HG03558 (cell line): ENCODE measurements at regions not wholly inside any gene's neighbourhood (a gene's known extent, or its start where the extent isn't known, plus 50 kb on each side); places are given as distances from the start of the nearest gene placed in this dataset.

ENCODE experiments used
- ATAC-seq: cut with Tn5 transposase; IDR thresholded peaks from one replicate; pipeline ENCODE4 v1.9.1; 2021; ENCODE audit warnings: moderate number of reproducible peaks; ENCODE audit not compliant: unreplicated experiment; ENCODE audit errors: extremely low read depth

GRCh38 chr3:95923496-95924210, 890.7 kb upstream of the EPHA6 start:
- no peak for ATAC-seq

- no peak for ATAC-seq
Observed at GRCh38 chr3:95926904-95927501, 887.4 kb upstream of the EPHA6 start.

DNA sequence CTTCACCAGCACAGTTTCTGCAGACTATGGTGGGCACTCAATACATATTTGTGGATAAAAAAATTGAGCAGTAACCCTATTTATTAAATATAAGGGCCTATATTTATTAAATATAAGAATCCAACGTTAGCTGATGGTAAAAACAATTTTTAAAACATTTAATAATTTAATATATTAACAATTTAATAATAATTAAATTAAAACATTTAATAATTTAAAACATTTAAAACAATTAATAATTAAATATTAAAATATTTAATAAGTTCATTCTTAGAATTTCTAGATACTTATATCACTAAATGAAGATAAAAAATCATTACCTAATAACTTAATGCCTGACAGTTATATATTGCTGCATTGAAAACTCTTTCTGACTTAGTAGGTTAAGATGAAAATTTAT, 880.2 kb upstream of the EPHA6 start:
- ATAC-seq, result no peak

GRCh38 chr3:95939235-95939809, 875.1 kb upstream of the EPHA6 start:
- no peak for ATAC-seq

DNA sequence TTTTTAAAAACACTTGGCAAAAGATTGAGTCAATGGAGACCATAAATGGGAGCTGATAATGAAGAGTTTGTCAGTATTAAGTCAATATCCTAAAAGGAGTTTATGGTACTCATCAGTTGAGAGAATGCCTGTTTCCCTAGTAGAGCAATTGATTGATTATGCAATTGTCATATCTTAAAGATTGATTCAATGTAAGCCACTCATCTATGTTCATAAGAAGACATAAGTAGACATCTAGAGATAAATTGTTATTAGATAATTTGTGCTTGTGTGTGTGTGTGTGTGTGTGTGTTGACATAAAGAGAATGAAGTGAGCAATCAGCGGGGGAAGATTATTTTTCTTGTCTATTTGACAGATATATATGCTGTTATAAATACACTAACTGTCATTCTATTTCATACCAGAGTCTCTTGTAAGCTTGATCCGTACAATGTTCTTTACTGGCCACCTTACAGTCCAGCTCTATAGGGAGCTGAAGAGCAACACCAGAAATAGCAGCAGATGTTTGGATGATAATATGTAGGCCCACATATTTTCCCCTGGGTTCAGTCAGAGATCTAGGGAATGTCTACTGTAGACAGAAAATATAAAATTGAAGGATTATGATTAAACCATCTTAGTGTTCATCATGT, 848.6 kb upstream of the EPHA6 start:
- ATAC-seq, result no peak

GRCh38 chr3:95971573-95971972, 842.8 kb upstream of the EPHA6 start:
- ATAC-seq, result no peak

- ATAC-seq, result no peak
Observed at GRCh38 chr3:95994338-95994737, 820.1 kb upstream of the EPHA6 start.

DNA sequence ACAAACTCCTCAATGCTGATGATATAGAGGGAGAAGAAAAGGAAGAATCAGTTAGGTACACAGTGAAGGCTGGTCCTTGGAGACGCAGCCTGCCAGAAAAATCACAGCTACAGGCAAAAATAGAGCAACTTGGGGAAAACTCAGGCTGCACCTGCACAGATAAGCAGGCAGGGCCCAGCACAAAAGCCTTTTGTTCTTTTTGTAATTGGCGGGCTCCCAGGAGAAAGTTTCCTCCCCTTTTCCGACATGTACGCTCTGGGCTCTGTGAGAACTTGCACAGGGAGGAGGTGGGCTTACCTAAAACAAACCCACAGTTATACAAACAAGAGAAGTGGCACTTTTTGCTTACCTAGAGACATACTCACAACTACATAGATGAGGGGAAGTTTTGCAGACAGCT, 813.4 kb upstream of the EPHA6 start:
- ATAC-seq, result no peak

- no peak for ATAC-seq
Observed at GRCh38 chr3:96007650-96008195, 806.7 kb upstream of the EPHA6 start.

GRCh38 chr3:96012939-96013338, 801.5 kb upstream of the EPHA6 start:
- ATAC-seq, result no peak

GRCh38 chr3:96017556-96017955, 796.8 kb upstream of the EPHA6 start:
- no peak for ATAC-seq

GRCh38 chr3:96022676-96023075, 791.7 kb upstream of the EPHA6 start:
- no peak for ATAC-seq

DNA sequence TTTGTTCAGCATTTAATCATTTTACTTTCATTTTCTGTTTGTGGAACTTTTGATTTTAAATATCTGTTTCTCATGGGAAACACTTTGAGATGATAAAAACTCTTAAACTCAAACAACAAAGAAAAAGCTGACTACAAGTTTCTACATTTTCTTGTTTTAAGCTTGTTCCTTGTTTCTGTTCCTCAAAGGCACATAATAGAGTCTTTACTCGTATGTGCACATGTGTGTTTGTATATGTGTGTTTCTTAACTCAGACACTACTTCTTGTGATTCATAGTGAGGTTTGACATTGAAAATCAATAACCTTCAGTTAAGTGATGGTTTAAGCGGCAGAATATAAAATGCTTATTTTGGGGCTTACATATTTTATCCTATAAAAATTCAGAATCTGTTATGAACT, 786.7 kb upstream of the EPHA6 start:
- no peak for ATAC-seq

DNA sequence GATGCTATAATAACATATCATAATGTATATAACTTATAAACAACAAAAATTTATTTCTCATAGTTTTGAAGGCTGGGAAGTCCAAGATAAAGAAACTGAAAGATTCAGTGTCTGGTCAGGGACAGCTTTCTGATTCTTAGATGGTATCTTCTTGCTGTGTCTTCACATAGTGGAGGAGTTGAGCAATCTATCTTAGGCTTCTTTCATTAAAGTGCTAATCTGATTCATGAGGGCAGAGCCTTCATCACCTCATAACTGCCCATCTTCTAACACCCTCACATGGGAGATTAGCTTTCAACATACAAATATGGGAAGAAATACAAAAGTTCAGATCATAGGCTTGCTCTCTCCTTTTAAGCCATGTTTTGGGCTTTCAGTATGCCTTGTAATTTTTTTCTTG, 774.8 kb upstream of the EPHA6 start:
- ATAC-seq, result no peak

- ATAC-seq, result no peak
Observed at GRCh38 chr3:96059301-96059700, 755.1 kb upstream of the EPHA6 start.

- no peak for ATAC-seq
Observed at GRCh38 chr3:96069065-96069464, 745.3 kb upstream of the EPHA6 start.

DNA sequence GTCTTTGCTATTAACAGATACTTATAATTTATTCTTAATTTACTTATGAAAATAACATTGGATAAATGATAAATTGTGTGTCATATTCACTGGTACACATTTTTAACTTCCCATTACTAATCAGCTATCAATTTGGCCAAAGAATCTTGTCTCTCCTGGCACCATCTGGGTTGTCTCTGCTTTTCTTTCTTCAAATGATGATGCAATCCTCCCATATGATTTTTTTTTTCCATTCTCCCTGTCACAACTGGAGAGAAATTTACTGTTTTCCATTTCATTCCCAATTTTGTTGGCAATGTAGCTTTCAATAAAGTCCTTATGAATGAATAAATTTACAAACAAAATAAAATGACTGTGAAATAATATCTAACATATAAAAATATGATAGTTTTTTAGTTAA, 743.7 kb upstream of the EPHA6 start:
- ATAC-seq, result no peak

GRCh38 chr3:96071097-96071496, 743.3 kb upstream of the EPHA6 start:
- ATAC-seq, result no peak

GRCh38 chr3:96072226-96072625, 742.2 kb upstream of the EPHA6 start:
- ATAC-seq, result no peak

DNA sequence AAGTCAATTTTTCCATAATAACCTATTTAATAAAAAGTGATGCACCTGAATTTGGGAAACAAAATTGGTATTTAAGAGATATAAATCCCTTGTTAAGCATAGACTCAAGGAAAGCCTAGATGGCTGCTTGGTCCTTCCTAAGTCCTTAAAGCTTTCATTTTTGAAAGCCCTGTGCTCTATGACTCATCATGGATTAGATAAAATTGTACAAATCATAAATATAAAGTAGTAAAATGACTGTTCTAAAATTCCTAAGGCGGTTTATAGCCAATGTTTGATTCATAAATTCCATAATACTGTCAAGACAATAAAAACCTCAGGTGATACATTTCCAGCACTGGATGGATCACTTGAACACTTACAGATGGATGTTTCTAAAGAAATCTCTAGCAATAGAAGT, 730.8 kb upstream of the EPHA6 start:
- ATAC-seq, result no peak

- no peak for ATAC-seq
Observed at GRCh38 chr3:96086018-96086417, 728.4 kb upstream of the EPHA6 start.
